ENCODE measurements at regions not wholly inside any gene's neighbourhood (a gene's known extent, or its start where the extent isn't known, plus 50 kb on each side); places are given as distances from the start of the nearest gene placed in this dataset.

DNA sequence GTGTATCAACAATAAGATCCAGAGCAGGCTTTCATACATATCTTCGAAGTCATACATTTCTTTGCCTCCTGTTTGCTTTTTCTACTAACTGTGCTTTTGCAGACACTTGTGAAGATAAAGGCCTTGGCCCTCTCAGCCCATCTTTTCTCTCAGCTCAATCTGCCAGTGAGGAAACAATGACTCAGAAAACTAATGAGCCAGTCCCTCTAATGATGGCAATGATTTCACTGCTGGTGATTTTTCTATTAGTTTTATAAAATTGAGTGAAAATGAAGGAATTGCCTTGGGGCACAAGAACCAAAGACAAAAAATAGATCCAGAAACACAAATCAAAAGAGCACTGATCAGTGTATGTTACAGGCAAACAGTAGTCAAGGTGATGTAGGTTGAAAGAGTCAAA, 167.7 kb upstream of the PPP2R2B start:
- no peak overlapping the region for H3K4me3 ChIP-seq (ENCODE audit: low read depth, low read length)
- DNase-seq (ENCODE audit: low read depth), result no peak
- no peak for TF ChIP-seq CTCF (IDR thresholded peaks at IDR 0.05; ENCODE audit: control insufficient read depth, extremely low read depth, insufficient read depth)

DNA sequence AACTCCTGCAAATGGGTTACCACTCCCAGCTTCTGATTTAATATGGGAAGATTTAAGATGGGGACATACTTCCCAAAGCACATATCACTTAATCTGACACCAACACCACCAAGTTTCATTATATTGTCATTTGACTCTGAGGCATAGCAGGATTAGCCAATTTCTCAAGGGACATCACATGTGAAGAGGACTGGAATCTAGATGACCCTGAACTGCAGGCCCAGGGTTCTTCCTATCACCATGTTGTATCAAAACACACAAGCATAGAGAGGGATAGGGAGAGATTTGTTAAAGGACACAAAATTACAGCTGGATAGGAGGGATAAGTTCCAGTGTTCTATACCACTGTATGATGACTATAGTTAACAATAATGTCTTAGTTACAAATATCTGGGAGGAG, 168.3 kb upstream of the PPP2R2B start:
- no peak for TF ChIP-seq CTCF (IDR thresholded peaks at IDR 0.05; ENCODE audit: control insufficient read depth, extremely low read depth, insufficient read depth)
- DNase-seq (ENCODE audit: low read depth), result no peak
- H3K4me3 ChIP-seq (ENCODE audit: low read depth, low read length), result no peak overlapping the region

- H3K4me3 ChIP-seq (ENCODE audit: low read depth, low read length), result no peak overlapping the region
- TF ChIP-seq CTCF (IDR thresholded peaks at IDR 0.05; ENCODE audit: control insufficient read depth, extremely low read depth, insufficient read depth), result no peak
- no peak for DNase-seq (ENCODE audit: low read depth)
Measured at GRCh38 chr5:147049764-147050163, 171.2 kb upstream of the PPP2R2B start.

DNA sequence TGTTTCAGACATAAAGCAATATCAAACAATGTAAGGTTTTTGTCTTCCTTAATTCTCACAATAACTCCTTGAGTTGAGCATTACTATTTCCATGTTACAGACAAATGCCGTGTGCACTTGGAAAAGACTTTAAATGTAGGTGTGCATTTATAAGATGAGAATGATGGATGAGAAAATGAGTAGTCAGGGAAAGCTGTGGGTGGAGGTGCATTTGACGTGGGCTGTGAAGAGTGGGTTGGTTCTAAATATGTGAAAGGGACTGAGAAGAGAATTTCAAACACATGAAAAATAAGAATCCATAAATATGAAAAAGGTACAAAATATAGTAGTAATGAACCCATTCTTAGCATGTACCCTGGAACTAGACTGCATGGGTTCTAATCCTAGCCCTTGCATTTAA, 171.6 kb upstream of the PPP2R2B start:
- no peak for TF ChIP-seq CTCF (IDR thresholded peaks at IDR 0.05; ENCODE audit: control insufficient read depth, extremely low read depth, insufficient read depth)

GRCh38 chr5:147051193-147051592, 172.6 kb upstream of the PPP2R2B start:
- no peak for DNase-seq (ENCODE audit: low read depth)
- H3K4me3 ChIP-seq (ENCODE audit: low read depth, low read length), result no peak overlapping the region
- TF ChIP-seq CTCF (IDR thresholded peaks at IDR 0.05; ENCODE audit: control insufficient read depth, extremely low read depth, insufficient read depth), result no peak

More for the DNA sequence above, 171.6 kb upstream of the PPP2R2B start:
- DNase-seq (ENCODE audit: low read depth), result no peak
- H3K4me3 ChIP-seq (ENCODE audit: low read depth, low read length), result no peak overlapping the region

DNA sequence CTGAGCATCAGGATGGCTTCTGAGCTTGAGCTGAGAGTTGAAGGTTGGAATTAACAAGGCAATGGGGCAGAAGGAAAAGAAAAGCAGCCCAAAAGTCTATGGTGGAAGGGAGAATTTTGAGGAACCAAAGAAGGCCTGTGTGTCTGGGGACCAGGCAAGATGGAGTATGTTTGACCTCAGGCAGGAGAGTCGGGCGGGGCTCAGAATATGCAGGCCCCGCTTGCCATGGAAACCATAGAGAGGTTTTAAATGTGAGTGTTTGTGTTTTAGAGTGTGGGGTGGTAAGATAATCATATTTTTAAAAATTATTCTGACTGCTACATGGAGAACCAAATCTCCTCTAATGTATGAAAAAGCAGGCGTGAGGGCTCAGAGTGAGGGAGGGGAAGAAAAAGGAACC, 174.0 kb upstream of the PPP2R2B start:
- DNase-seq (ENCODE audit: low read depth), result no peak
- TF ChIP-seq CTCF (IDR thresholded peaks at IDR 0.05; ENCODE audit: control insufficient read depth, extremely low read depth, insufficient read depth), result no peak
- H3K4me3 ChIP-seq (ENCODE audit: low read depth, low read length), result no peak overlapping the region

GRCh38 chr5:147055089-147055826, 176.7 kb upstream of the PPP2R2B start:
- no peak for TF ChIP-seq CTCF (IDR thresholded peaks at IDR 0.05; ENCODE audit: control insufficient read depth, extremely low read depth, insufficient read depth)
- H3K4me3 ChIP-seq (ENCODE audit: low read depth, low read length), result no peak overlapping the region
- no peak for DNase-seq (ENCODE audit: low read depth)

Measured in LNCaP clone FGC (cell line).